Activated CD8-positive, alpha-beta T cell treated with anti-CD3 and anti-CD28 coated beads for 36 hours (primary cell): ENCODE measurements at regions not wholly inside any gene's neighbourhood (a gene's known extent, or its start where the extent isn't known, plus 50 kb on each side); places are given as distances from the start of the nearest gene placed in this dataset.

Source experiments
- ATAC-seq: fragments of 200-7000 bp; cut with Tn5 transposase; one replicate; pipeline ENCODE4 v1.10.0; 2021; ENCODE audit warnings: mild to moderate bottlenecking, moderate library complexity
- CTCF ChIA-PET: fragments of 350-600 bp; sonication (Branson Sonifier 250); formaldehyde crosslinking; loops from one replicate; lab custom pipeline; 2021; ENCODE audit warnings: antibody characterized with exemption; lab: Charles Lee
- POLR2A ChIA-PET: fragments of 350-600 bp; sonication (Branson Sonifier 250); formaldehyde crosslinking; loops from one replicate; lab custom pipeline; 2021; ENCODE audit warnings: antibody characterized with exemption; lab: Charles Lee
- DNase-seq: peaks from one replicate; pipeline ENCODE4 v3.0.0-alpha.2; 2020
- H3K27ac Mint-ChIP-seq: one replicate; pipeline ENCODE4 v1.8.0; 2021; ENCODE audit warnings: mild to moderate bottlenecking, mixed read lengths
- H3K27me3 Mint-ChIP-seq: one replicate; pipeline ENCODE4 v1.8.0; 2021; ENCODE audit warnings: mixed read lengths
- H3K36me3 Mint-ChIP-seq: one replicate; pipeline ENCODE4 v1.8.0; 2021; ENCODE audit warnings: low read depth, mixed read lengths
- H3K4me1 Mint-ChIP-seq: one replicate; pipeline ENCODE4 v1.8.0; 2021; ENCODE audit warnings: low read depth, mixed read lengths
- H3K4me3 Mint-ChIP-seq: one replicate; pipeline ENCODE4 v1.8.0; 2021; ENCODE audit warnings: mild to moderate bottlenecking, moderate library complexity, mixed read lengths
- H3K9me3 Mint-ChIP-seq: one replicate; pipeline ENCODE4 v1.8.0; 2021; ENCODE audit warnings: mixed read lengths
- CTCF ChIP-seq: fragments of 200-600 bp; IDR thresholded peaks from one replicate; pipeline ENCODE4 v1.8.0; 2022; ENCODE audit warnings: antibody characterized with exemption, mild to moderate bottlenecking
- intact Hi-C: fragments of 100-400 bp; cut with micrococcal nuclease; formaldehyde crosslinking; loops from one replicate; pipeline ENCODE4 v1.10.0; 2022

GRCh38 chr1:173128742-173129141 lies 78.0 kb upstream of the TNFSF18 start:
- no peak for ATAC-seq
- Mint-ChIP-seq H3K4me1 (no peaks in the 10 kb centered on the region), H3K27ac (no peak overlapping the region), H3K27me3 (no peaks in the 10 kb centered on the region), H3K9me3 (no peaks in the 10 kb centered on the region), H3K4me3 (no peak overlapping the region), H3K36me3 (no peaks in the 10 kb centered on the region)
- DNase-seq: no peak
- intact Hi-C loops: no loop called here
- POLR2A ChIA-PET: no interaction called here
- TF ChIP-seq CTCF: no peak
- CTCF ChIA-PET: no interaction called here

GRCh38 chr1:173127369-173128307 lies 76.9 kb upstream of the TNFSF18 start:
- no peak overlapping the region for H3K4me3 Mint-ChIP-seq
- H3K27me3 Mint-ChIP-seq: no peaks in the 10 kb centered on the region
- intact Hi-C loops: no loop called here
- DNase-seq (no peak), ATAC-seq (no peak)
- peaks cover 3% of the 10 kb centered on the region for H3K4me1 Mint-ChIP-seq
- no peaks in the 10 kb centered on the region for H3K36me3 Mint-ChIP-seq
- TF ChIP-seq CTCF: no peak
- ChIA-PET CTCF (no interaction called here), POLR2A (no interaction called here)
- no peak overlapping the region for H3K27ac Mint-ChIP-seq
- no peaks in the 10 kb centered on the region for H3K9me3 Mint-ChIP-seq

- ChIA-PET CTCF (no interaction called here), POLR2A (no interaction called here)
- TF ChIP-seq CTCF: no peak
- ATAC-seq (no peak), DNase-seq (no peak)
- no peak overlapping the region for H3K27ac Mint-ChIP-seq
- peaks cover 3% of the 10 kb centered on the region for H3K4me1 Mint-ChIP-seq
- no peaks in the 10 kb centered on the region for H3K27me3 Mint-ChIP-seq
- H3K9me3 Mint-ChIP-seq: no peaks in the 10 kb centered on the region
- intact Hi-C loops: no loop called here
- no peak overlapping the region for H3K4me3 Mint-ChIP-seq
- no peaks in the 10 kb centered on the region for H3K36me3 Mint-ChIP-seq
These were observed 75.7 kb upstream of the TNFSF18 start for GRCh38 chr1:173126421-173126820.

- no peak overlapping the region for H3K4me3 Mint-ChIP-seq
- no peaks in the 10 kb centered on the region for H3K27me3 Mint-ChIP-seq
- H3K4me1 Mint-ChIP-seq: peaks cover 3% of the 10 kb centered on the region
- no peak for DNase-seq
- intact Hi-C loops: no loop called here
- ChIA-PET CTCF (no interaction called here), POLR2A (no interaction called here)
- H3K36me3 Mint-ChIP-seq: no peaks in the 10 kb centered on the region
- no peak overlapping the region for H3K27ac Mint-ChIP-seq
- ATAC-seq: no peak
- no peak for TF ChIP-seq CTCF
- H3K9me3 Mint-ChIP-seq: no peaks in the 10 kb centered on the region
These were observed 72.5 kb upstream of the TNFSF18 start for GRCh38 chr1:173122958-173123852.
